HCT116 (cell line): ENCODE measurements at regions not wholly inside any gene's neighbourhood (a gene's known extent, or its start where the extent isn't known, plus 50 kb on each side); places are given as distances from the start of the nearest gene placed in this dataset.

ENCODE experiments used
- ATAC-seq: fragments of 200-7000 bp; cut with Tn5 transposase; 2 replicates; pipeline ENCODE4 v1.9.1; 2020; ENCODE audit warnings: mild to moderate bottlenecking, moderate library complexity
- BruUV-seq: library from RNA; stranded (reverse); fragments of 400-500 nt; replicated peaks from 2 replicates; lab custom pipeline; 2021; lab: Mats Ljungman, UMichigan
- CTCF ChIA-PET: fragments of 300-600 bp; sonication (Branson Sonifier 250); formaldehyde crosslinking; loops from one replicate; lab custom pipeline; 2021; ENCODE audit warnings: antibody characterized with exemption; lab: Charles Lee
- POLR2A ChIA-PET: fragments of 300-600, 350-600 bp; sonication (Branson Sonifier 250); formaldehyde crosslinking; loops from one replicate; lab custom pipeline; 2021; ENCODE audit warnings: antibody characterized with exemption; lab: Charles Lee
- RAD21 ChIA-PET, 2 experiments: fragments of 300-600 bp; sonication (Branson Sonifier 250); formaldehyde crosslinking; loops; one replicate each; lab custom pipeline; 2023; ENCODE audit warnings: low total read pairs in 2 of 2; ENCODE audit not compliant: uncharacterized antibody in 2 of 2, unreplicated experiment in 2 of 2, low non-redundant PET in 1 of 2; lab: Charles Lee
- DNase-seq: peaks from one replicate; pipeline ENCODE4 v3.0.0-alpha.2; 2010; ENCODE audit warnings: low read depth, low spot score
- H2AFZ ChIP-seq: fragments of 200-600 bp; shearing (Covaris generic), sonication (generic); 2 replicates; pipeline ENCODE4 v1.6.1; 2017; ENCODE audit warnings: low read depth, mixed run types, mixed read lengths, antibody characterized with exemption, low read length; ENCODE audit not compliant: poor library complexity, severe bottlenecking
- H3K27ac ChIP-seq: 2 replicates; pipeline ENCODE4 v1.5.1; 2012; ENCODE audit warnings: low read depth, low read length
- H3K27me3 ChIP-seq: fragments of 200-600 bp; sonication (generic); 2 replicates; pipeline ENCODE4 v1.6.1; 2016; ENCODE audit warnings: mixed run types, low read length, mixed read lengths; ENCODE audit not compliant: insufficient read depth
- H3K36me3 ChIP-seq, 2 experiments: fragments of 200-500 bp in 1 of 2; fragments of 200-600 bp in 1 of 2; sonication (Bioruptor generic) in 1 of 2; sonication (generic) in 1 of 2; 2 replicates each; pipeline versions ENCODE4 v1.5.1 to v1.6.1; 2014 to 2016; ENCODE audit warnings: low read length in 2 of 2, inconsistent platforms in 1 of 2, mixed read lengths in 1 of 2, mixed run types in 1 of 2; ENCODE audit not compliant: insufficient read depth in 2 of 2, control insufficient read depth in 1 of 2
- H3K4me1 ChIP-seq, 2 experiments: fragments of 200-600 bp in 1 of 2; sonication (generic) in 1 of 2; 2 replicates each; pipeline versions ENCODE4 v1.5.1 to v1.6.1; 2012 to 2017; ENCODE audit warnings: low read length in 2 of 2, inconsistent platforms in 1 of 2, mild to moderate bottlenecking in 1 of 2, mixed read lengths in 1 of 2, mixed run types in 1 of 2, moderate library complexity in 1 of 2; ENCODE audit not compliant: insufficient read depth in 2 of 2, control insufficient read depth in 1 of 2
- H3K4me2 ChIP-seq: fragments of 200-600 bp; sonication (generic); 2 replicates; pipeline ENCODE4 v1.6.1; 2017; ENCODE audit warnings: mixed run types, low read length, mixed read lengths
- H3K4me3 ChIP-seq, 2 experiments: fragments of 200-600 bp in 1 of 2; sonication (generic) in 1 of 2; replicated peaks in 1 of 2; 2 replicates each; pipeline ENCODE4 v1.5.1; 2011 to 2016; ENCODE audit warnings: low read length in 2 of 2, control low read depth in 1 of 2, low read depth in 1 of 2, mild to moderate bottlenecking in 1 of 2, mixed read lengths in 1 of 2, mixed run types in 1 of 2
- H3K79me2 ChIP-seq: fragments of 200-600 bp; sonication (generic); 2 replicates; pipeline ENCODE4 v1.6.1; 2017; ENCODE audit warnings: mild to moderate bottlenecking, mixed run types, low read length, moderate library complexity, mixed read lengths; ENCODE audit not compliant: insufficient read depth
- H3K9ac ChIP-seq: fragments of 200-600 bp; sonication (generic); 2 replicates; pipeline ENCODE4 v1.6.1; 2016; ENCODE audit warnings: low read length, mixed read lengths
- H3K9me2 ChIP-seq: fragments of 200-600 bp; sonication (generic), shearing (Covaris generic); 2 replicates; pipeline ENCODE4 v1.6.1; 2017; ENCODE audit warnings: mixed run types, mild to moderate bottlenecking, moderate library complexity; ENCODE audit not compliant: insufficient read depth
- H3K9me3 ChIP-seq, 2 experiments: fragments of 200-500 bp in 1 of 2; fragments of 200-600 bp in 1 of 2; sonication (Bioruptor generic) in 1 of 2; sonication (generic) in 1 of 2; 2 replicates each; pipeline ENCODE4 v1.6.1; 2014 to 2017; ENCODE audit warnings: low read length in 2 of 2, mixed read lengths in 2 of 2, inconsistent platforms in 1 of 2, low read depth in 1 of 2, mild to moderate bottlenecking in 1 of 2, mixed run types in 1 of 2, moderate library complexity in 1 of 2; ENCODE audit not compliant: control insufficient read depth in 1 of 2, insufficient read depth in 1 of 2
- H4K20me1 ChIP-seq: fragments of 200-600 bp; sonication (generic), shearing (Covaris generic); 2 replicates; pipeline ENCODE4 v1.6.1; 2017; ENCODE audit warnings: mixed run types, mild to moderate bottlenecking, moderate library complexity; ENCODE audit not compliant: insufficient read depth
- CBX3 ChIP-seq: IDR thresholded peaks from 2 replicates; pipeline ENCODE4 v1.6.1; 2012; ENCODE audit warnings: low read depth
- CEBPB ChIP-seq: IDR thresholded peaks from 2 replicates; pipeline ENCODE4 v1.6.1; 2012; ENCODE audit warnings: low read depth
- EGR1 ChIP-seq: IDR thresholded peaks from 2 replicates; pipeline ENCODE4 v1.6.1; 2012; ENCODE audit warnings: low read depth
- ELF1 ChIP-seq: IDR thresholded peaks from 2 replicates; pipeline ENCODE4 v1.6.1; 2012; ENCODE audit warnings: low read depth, borderline replicate concordance
- EZH2 ChIP-seq: fragments of 200-600 bp; sonication (generic); IDR thresholded peaks from 2 replicates; pipeline ENCODE4 v1.6.1; 2017; ENCODE audit warnings: antibody characterized with exemption, mixed run types
- EZH2phosphoT487 ChIP-seq: fragments of 200-600 bp; IDR thresholded peaks from 2 replicates; pipeline ENCODE4 v1.6.1; 2018; ENCODE audit warnings: antibody characterized with exemption, borderline replicate concordance
- POLR2A ChIP-seq: IDR thresholded peaks from 2 replicates; pipeline ENCODE4 v1.7.0; 2011; ENCODE audit warnings: borderline replicate concordance; ENCODE audit not compliant: insufficient read depth, insufficient read length; ENCODE audit errors: extremely low read depth
- RAD21 ChIP-seq: IDR thresholded peaks from 2 replicates; pipeline ENCODE4 v1.6.1; 2012; ENCODE audit warnings: low read depth, mild to moderate bottlenecking
- SIN3A ChIP-seq: IDR thresholded peaks from 2 replicates; pipeline ENCODE4 v1.6.1; 2012; ENCODE audit warnings: low read depth
- SP1 ChIP-seq: IDR thresholded peaks from 2 replicates; pipeline ENCODE4 v1.6.1; 2012; ENCODE audit warnings: low read depth
- SRF ChIP-seq: IDR thresholded peaks from 2 replicates; pipeline ENCODE4 v1.6.1; 2012; ENCODE audit warnings: low read depth
- TCF7L2 ChIP-seq: IDR thresholded peaks from 2 replicates; pipeline ENCODE4 v1.7.0; 2011; ENCODE audit warnings: borderline replicate concordance, inconsistent platforms; ENCODE audit not compliant: insufficient read depth, insufficient read length; ENCODE audit errors: extremely low read depth
- YY1 ChIP-seq: IDR thresholded peaks from 2 replicates; pipeline ENCODE4 v1.6.1; 2011; ENCODE audit warnings: low read length, low read depth, moderate library complexity, mild to moderate bottlenecking; ENCODE audit not compliant: insufficient replicate concordance; ENCODE audit errors: extremely low read depth
- ZFX ChIP-seq: fragments of 450-650 bp; IDR thresholded peaks from 2 replicates; pipeline ENCODE4 v1.6.1; 2017
- ZNF274 ChIP-seq: fragments of 200-500 bp; sonication (Bioruptor generic); IDR thresholded peaks from 2 replicates; pipeline ENCODE4 v1.6.1; 2014; ENCODE audit warnings: mild to moderate bottlenecking, low read depth, low read length, inconsistent platforms
- intact Hi-C: fragments of 100-400 bp; cut with micrococcal nuclease; formaldehyde crosslinking; loops from 2 replicates; pipeline ENCODE4 v1.10.0; 2022
- TF ChIP-seq, protein P1 (sequence below): IDR thresholded peaks from 2 replicates; pipeline ENCODE4 v1.6.1; 2011; ENCODE audit warnings: mild to moderate bottlenecking, low read length, moderate library complexity; ENCODE audit not compliant: insufficient replicate concordance; ENCODE audit errors: extremely low read depth
- TF ChIP-seq, protein P2 (sequence below): IDR thresholded peaks from 2 replicates; pipeline ENCODE4 v1.6.1; 2012
- TF ChIP-seq, protein P3 (sequence below): IDR thresholded peaks from 2 replicates; pipeline ENCODE4 v1.6.1; 2012
- TF ChIP-seq, protein P4 (sequence below): IDR thresholded peaks from 2 replicates; pipeline ENCODE4 v1.6.1; 2012; ENCODE audit warnings: low read depth

DNA sequence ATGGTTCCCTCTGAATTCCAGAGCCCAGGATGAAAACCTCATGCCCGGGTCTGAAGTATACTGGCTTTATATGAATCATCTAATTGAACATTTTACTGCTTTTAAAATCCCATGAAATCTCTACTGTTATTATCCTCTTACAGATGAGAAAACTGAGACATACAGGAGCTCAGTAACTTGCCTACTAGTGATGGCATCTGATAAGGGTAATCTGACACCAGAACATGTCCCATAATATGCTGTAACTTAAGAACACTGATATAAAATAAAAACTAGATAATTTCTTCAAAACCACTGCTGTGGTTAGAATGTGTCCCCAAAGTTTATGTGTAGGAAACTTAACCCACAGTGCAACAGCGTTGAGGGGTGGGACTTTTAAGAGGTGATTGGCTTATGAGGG, 219.6 kb upstream of the TMTC1 start:
- BruUV-seq, result no TSS peak
- CTCF ChIA-PET, result no interaction called here
- Histone ChIP-seq H3K36me3 (no peaks in the 10 kb centered on the region), H3K4me1 (no peaks in the 10 kb centered on the region), H3K4me2 (no peak overlapping the region), H3K9me2 (no peaks in the 10 kb centered on the region), H4K20me1 (no peaks in the 10 kb centered on the region), H3K9me3 (no peaks in the 10 kb centered on the region), H3K4me3 (no peak overlapping the region), H3K27me3 (no peaks in the 10 kb centered on the region), H3K79me2 (no peaks in the 10 kb centered on the region), H3K27ac (no peak overlapping the region), H2AFZ (no peak overlapping the region), H3K9ac (no peak overlapping the region)
- TF ChIP-seq YY1, result no peak
- TF ChIP-seq EZH2, result no peak
- TF ChIP-seq RAD21, result no peak
- TF ChIP-seq TCF7L2, result no peak
- no peak for TF ChIP-seq CBX3
- TF ChIP-seq ZNF274, result no peak
- TF ChIP-seq, protein P1, sequence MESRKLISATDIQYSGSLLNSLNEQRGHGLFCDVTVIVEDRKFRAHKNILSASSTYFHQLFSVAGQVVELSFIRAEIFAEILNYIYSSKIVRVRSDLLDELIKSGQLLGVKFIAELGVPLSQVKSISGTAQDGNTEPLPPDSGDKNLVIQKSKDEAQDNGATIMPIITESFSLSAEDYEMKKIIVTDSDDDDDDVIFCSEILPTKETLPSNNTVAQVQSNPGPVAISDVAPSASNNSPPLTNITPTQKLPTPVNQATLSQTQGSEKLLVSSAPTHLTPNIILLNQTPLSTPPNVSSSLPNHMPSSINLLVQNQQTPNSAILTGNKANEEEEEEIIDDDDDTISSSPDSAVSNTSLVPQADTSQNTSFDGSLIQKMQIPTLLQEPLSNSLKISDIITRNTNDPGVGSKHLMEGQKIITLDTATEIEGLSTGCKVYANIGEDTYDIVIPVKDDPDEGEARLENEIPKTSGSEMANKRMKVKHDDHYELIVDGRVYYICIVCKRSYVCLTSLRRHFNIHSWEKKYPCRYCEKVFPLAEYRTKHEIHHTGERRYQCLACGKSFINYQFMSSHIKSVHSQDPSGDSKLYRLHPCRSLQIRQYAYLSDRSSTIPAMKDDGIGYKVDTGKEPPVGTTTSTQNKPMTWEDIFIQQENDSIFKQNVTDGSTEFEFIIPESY, result no peak
- TF ChIP-seq SRF, result no peak
- no peak for TF ChIP-seq CEBPB
- TF ChIP-seq SIN3A, result no peak
- TF ChIP-seq EZH2phosphoT487, result no peak
- TF ChIP-seq, protein P2, sequence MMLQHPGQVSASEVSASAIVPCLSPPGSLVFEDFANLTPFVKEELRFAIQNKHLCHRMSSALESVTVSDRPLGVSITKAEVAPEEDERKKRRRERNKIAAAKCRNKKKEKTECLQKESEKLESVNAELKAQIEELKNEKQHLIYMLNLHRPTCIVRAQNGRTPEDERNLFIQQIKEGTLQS, result no peak
- no peak for TF ChIP-seq SP1
- TF ChIP-seq, protein P3, sequence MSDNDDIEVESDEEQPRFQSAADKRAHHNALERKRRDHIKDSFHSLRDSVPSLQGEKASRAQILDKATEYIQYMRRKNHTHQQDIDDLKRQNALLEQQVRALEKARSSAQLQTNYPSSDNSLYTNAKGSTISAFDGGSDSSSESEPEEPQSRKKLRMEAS, result no peak
- no peak for TF ChIP-seq ELF1
- no peak for TF ChIP-seq ZFX
- TF ChIP-seq, protein P4, sequence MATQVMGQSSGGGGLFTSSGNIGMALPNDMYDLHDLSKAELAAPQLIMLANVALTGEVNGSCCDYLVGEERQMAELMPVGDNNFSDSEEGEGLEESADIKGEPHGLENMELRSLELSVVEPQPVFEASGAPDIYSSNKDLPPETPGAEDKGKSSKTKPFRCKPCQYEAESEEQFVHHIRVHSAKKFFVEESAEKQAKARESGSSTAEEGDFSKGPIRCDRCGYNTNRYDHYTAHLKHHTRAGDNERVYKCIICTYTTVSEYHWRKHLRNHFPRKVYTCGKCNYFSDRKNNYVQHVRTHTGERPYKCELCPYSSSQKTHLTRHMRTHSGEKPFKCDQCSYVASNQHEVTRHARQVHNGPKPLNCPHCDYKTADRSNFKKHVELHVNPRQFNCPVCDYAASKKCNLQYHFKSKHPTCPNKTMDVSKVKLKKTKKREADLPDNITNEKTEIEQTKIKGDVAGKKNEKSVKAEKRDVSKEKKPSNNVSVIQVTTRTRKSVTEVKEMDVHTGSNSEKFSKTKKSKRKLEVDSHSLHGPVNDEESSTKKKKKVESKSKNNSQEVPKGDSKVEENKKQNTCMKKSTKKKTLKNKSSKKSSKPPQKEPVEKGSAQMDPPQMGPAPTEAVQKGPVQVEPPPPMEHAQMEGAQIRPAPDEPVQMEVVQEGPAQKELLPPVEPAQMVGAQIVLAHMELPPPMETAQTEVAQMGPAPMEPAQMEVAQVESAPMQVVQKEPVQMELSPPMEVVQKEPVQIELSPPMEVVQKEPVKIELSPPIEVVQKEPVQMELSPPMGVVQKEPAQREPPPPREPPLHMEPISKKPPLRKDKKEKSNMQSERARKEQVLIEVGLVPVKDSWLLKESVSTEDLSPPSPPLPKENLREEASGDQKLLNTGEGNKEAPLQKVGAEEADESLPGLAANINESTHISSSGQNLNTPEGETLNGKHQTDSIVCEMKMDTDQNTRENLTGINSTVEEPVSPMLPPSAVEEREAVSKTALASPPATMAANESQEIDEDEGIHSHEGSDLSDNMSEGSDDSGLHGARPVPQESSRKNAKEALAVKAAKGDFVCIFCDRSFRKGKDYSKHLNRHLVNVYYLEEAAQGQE, result no peak
- TF ChIP-seq POLR2A, result no peak
- no peak for TF ChIP-seq EGR1
- POLR2A ChIA-PET, result no interaction called here
- RAD21 ChIA-PET, result no interaction called here
- intact Hi-C loops, result no loop called here
- ATAC-seq (no peak), DNase-seq (no peak)
